VCaP (cell line): ENCODE measurements at regions not wholly inside any gene's neighbourhood (a gene's known extent, or its start where the extent isn't known, plus 50 kb on each side); places are given as distances from the start of the nearest gene placed in this dataset.

Experiments
- H3K27ac ChIP-seq: fragments of 450-650 bp; 2 replicates; pipeline ENCODE4 v1.5.1; 2017
- CTCF ChIP-seq: fragments of 450-650 bp; conservative IDR thresholded peaks from 2 replicates; pipeline ENCODE4 v1.5.1; 2017; ENCODE audit warnings: mild to moderate bottlenecking, moderate library complexity

- H3K27ac ChIP-seq = no peak overlapping the region
- no peak for TF ChIP-seq CTCF
Measured at GRCh38 chr19:28987177-28987576, 225.8 kb downstream of the UQCRFS1 start.

- no peak overlapping the region for H3K27ac ChIP-seq
- no peak for TF ChIP-seq CTCF
Measured at GRCh38 chr19:28985201-28985600, 227.8 kb downstream of the UQCRFS1 start.

- TF ChIP-seq CTCF = no peak
- no peak overlapping the region for H3K27ac ChIP-seq
Measured at GRCh38 chr19:28984315-28984714, 228.6 kb downstream of the UQCRFS1 start.

- no peak overlapping the region for H3K27ac ChIP-seq
- TF ChIP-seq CTCF = no peak
Measured at GRCh38 chr19:28983430-28983829, 229.5 kb downstream of the UQCRFS1 start.

- no peak overlapping the region for H3K27ac ChIP-seq
- no peak for TF ChIP-seq CTCF
Measured at GRCh38 chr19:28981994-28982393, 231.0 kb downstream of the UQCRFS1 start.

GRCh38 chr19:28981518-28981917 lies 231.4 kb downstream of the UQCRFS1 start:
- H3K27ac ChIP-seq = no peak overlapping the region
- TF ChIP-seq CTCF = no peak

GRCh38 chr19:28980236-28980868 lies 232.6 kb downstream of the UQCRFS1 start:
- TF ChIP-seq CTCF = peak; percentile 19; the same call in 1 of the 2 replicates
- H3K27ac ChIP-seq = no peak overlapping the region
